ENCODE measurements at regions not wholly inside any gene's neighbourhood (a gene's known extent, or its start where the extent isn't known, plus 50 kb on each side); places are given as distances from the start of the nearest gene placed in this dataset.

- no peaks in the 10 kb centered on the region for H4K20me1 ChIP-seq (ENCODE audit: control insufficient read depth, insufficient read depth, low read length, poor library complexity, severe bottlenecking)
- Mint-ChIP-seq H3K27ac (no peak overlapping the region), H3K4me1 (no peaks in the 10 kb centered on the region), H3K9me3 (ENCODE audit: insufficient read depth) (no peaks in the 10 kb centered on the region), H3K4me3 (no peak overlapping the region), H3K27me3 (no peaks in the 10 kb centered on the region)
- no peak overlapping the region for H3K9ac ChIP-seq (ENCODE audit: low read length)
- no peak overlapping the region for H3K27ac ChIP-seq (ENCODE audit: low read length in 2 of 2)
- H2AFZ ChIP-seq (ENCODE audit: insufficient read depth, low read depth, low read length, poor library complexity, severe bottlenecking), result no peak overlapping the region
- no peak overlapping the region for H3K4me2 ChIP-seq (replicated peaks; ENCODE audit: low read depth, low read length, poor library complexity, severe bottlenecking)
- TF ChIP-seq, protein P1, sequence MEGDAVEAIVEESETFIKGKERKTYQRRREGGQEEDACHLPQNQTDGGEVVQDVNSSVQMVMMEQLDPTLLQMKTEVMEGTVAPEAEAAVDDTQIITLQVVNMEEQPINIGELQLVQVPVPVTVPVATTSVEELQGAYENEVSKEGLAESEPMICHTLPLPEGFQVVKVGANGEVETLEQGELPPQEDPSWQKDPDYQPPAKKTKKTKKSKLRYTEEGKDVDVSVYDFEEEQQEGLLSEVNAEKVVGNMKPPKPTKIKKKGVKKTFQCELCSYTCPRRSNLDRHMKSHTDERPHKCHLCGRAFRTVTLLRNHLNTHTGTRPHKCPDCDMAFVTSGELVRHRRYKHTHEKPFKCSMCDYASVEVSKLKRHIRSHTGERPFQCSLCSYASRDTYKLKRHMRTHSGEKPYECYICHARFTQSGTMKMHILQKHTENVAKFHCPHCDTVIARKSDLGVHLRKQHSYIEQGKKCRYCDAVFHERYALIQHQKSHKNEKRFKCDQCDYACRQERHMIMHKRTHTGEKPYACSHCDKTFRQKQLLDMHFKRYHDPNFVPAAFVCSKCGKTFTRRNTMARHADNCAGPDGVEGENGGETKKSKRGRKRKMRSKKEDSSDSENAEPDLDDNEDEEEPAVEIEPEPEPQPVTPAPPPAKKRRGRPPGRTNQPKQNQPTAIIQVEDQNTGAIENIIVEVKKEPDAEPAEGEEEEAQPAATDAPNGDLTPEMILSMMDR (IDR thresholded peaks at IDR 0.05), result no peak
- TF ChIP-seq EZH2 (IDR thresholded peaks at IDR 0.05; ENCODE audit: borderline replicate concordance, insufficient read depth, low read depth, low read length, poor library complexity, severe bottlenecking), result no peak
- ATAC-seq (ENCODE audit: low read depth) (no peak), DNase-seq (no peak)
- no peaks in the 10 kb centered on the region for H3K36me3 ChIP-seq (replicated peaks in 1 of 2; ENCODE audit: control extremely low read depth in 1 of 2, control insufficient read depth in 1 of 2, extremely low read depth in 1 of 2, insufficient read depth in 2 of 2, low read length in 1 of 2)
- H3K4me3 ChIP-seq (ENCODE audit: control extremely low read depth in 1 of 5, extremely low read depth in 1 of 5, insufficient read depth in 1 of 5, low read depth in 2 of 5, low read length in 4 of 5), result no peak overlapping the region
- POLR2A ChIA-PET, result no interaction called here
- no peaks in the 10 kb centered on the region for H3K9me3 ChIP-seq (ENCODE audit: control extremely low read depth in 1 of 3, control insufficient read depth in 2 of 3, insufficient read depth in 1 of 3, low read length in 2 of 3)
- CTCF ChIA-PET, result no interaction called here
- intact Hi-C loops (cut with micrococcal nuclease), result no loop called here
- H3K4me1 ChIP-seq (ENCODE audit: control insufficient read depth in 2 of 2, insufficient read depth in 2 of 2, low read length in 2 of 2), result no peaks in the 10 kb centered on the region
- H3K79me2 ChIP-seq (ENCODE audit: control insufficient read depth, insufficient read depth, low read length), result no peaks in the 10 kb centered on the region
- no peaks in the 10 kb centered on the region for H3K27me3 ChIP-seq (replicated peaks in 1 of 4; ENCODE audit: control extremely low read depth in 1 of 4, control insufficient read depth in 3 of 4, insufficient read depth in 4 of 4, low read length in 3 of 4)
Measured at GRCh38 chr5:91607675-91608074, 224.6 kb upstream of the ARRDC3 start.

GRCh38 chr5:91599863-91600262, 216.7 kb upstream of the ARRDC3 start:
- no peaks in the 10 kb centered on the region for H3K27me3 ChIP-seq (replicated peaks in 1 of 4; ENCODE audit: control extremely low read depth in 1 of 4, control insufficient read depth in 3 of 4, insufficient read depth in 4 of 4, low read length in 3 of 4)
- no peaks in the 10 kb centered on the region for H3K4me1 ChIP-seq (ENCODE audit: control insufficient read depth in 2 of 2, insufficient read depth in 2 of 2, low read length in 2 of 2)
- no peak for TF ChIP-seq EZH2 (IDR thresholded peaks at IDR 0.05; ENCODE audit: borderline replicate concordance, insufficient read depth, low read depth, low read length, poor library complexity, severe bottlenecking)
- TF ChIP-seq, protein P1 (IDR thresholded peaks at IDR 0.05), result no peak
- intact Hi-C loops (cut with micrococcal nuclease), result no loop called here
- ChIA-PET POLR2A (no interaction called here), CTCF (no interaction called here)
- no peaks in the 10 kb centered on the region for H3K4me1 Mint-ChIP-seq
- no peak for DNase-seq
- H2AFZ ChIP-seq (ENCODE audit: insufficient read depth, low read depth, low read length, poor library complexity, severe bottlenecking), result no peak overlapping the region
- H4K20me1 ChIP-seq (ENCODE audit: control insufficient read depth, insufficient read depth, low read length, poor library complexity, severe bottlenecking), result no peaks in the 10 kb centered on the region
- H3K27ac Mint-ChIP-seq, result no peak overlapping the region
- 92% methylated on average over 3 of the region's 5 CpGs for WGBS (ENCODE audit: insufficient coverage)
- H3K36me3 ChIP-seq (replicated peaks in 1 of 2; ENCODE audit: control extremely low read depth in 1 of 2, control insufficient read depth in 1 of 2, extremely low read depth in 1 of 2, insufficient read depth in 2 of 2, low read length in 1 of 2), result no peaks in the 10 kb centered on the region
- H3K79me2 ChIP-seq (ENCODE audit: control insufficient read depth, insufficient read depth, low read length), result no peaks in the 10 kb centered on the region
- no peak overlapping the region for H3K4me3 ChIP-seq (ENCODE audit: control extremely low read depth in 1 of 5, extremely low read depth in 1 of 5, insufficient read depth in 1 of 5, low read depth in 2 of 5, low read length in 4 of 5)
- H3K4me3 Mint-ChIP-seq, result no peak overlapping the region
- no peak for ATAC-seq (ENCODE audit: low read depth)
- H3K9me3 ChIP-seq (ENCODE audit: control extremely low read depth in 1 of 3, control insufficient read depth in 2 of 3, insufficient read depth in 1 of 3, low read length in 2 of 3), result no peaks in the 10 kb centered on the region
- H3K27me3 Mint-ChIP-seq, result no peaks in the 10 kb centered on the region
- no peak overlapping the region for H3K9ac ChIP-seq (ENCODE audit: low read length)
- no peak overlapping the region for H3K27ac ChIP-seq (ENCODE audit: low read length in 2 of 2)
- H3K4me2 ChIP-seq (replicated peaks; ENCODE audit: low read depth, low read length, poor library complexity, severe bottlenecking), result no peak overlapping the region
- peaks cover 3% of the 10 kb centered on the region for H3K9me3 Mint-ChIP-seq (ENCODE audit: insufficient read depth)

All from B cell (primary cell).